GM12878 (cell line): ENCODE measurements at regions not wholly inside any gene's neighbourhood (a gene's known extent, or its start where the extent isn't known, plus 50 kb on each side); places are given as distances from the start of the nearest gene placed in this dataset.

ENCODE experiments used
- ATAC-seq: fragments of 200-7000 bp; cut with Tn5 transposase; 3 replicates; pipeline ENCODE4 v1.9.1; 2020; ENCODE audit warnings: mild to moderate bottlenecking, moderate library complexity
- BruUV-seq: library from RNA; stranded (reverse); fragments of 400-500 nt; replicated peaks from 2 replicates; lab custom pipeline; 2021; lab: Mats Ljungman, UMichigan
- CTCF ChIA-PET: fragments of 300-600 bp; sonication (Branson Sonifier 250); formaldehyde crosslinking; extraction: SDS; loops from one replicate; lab custom pipeline; 2021; ENCODE audit warnings: inconsistent platforms; lab: Yijun Ruan, JAX
- POLR2A ChIA-PET: fragments of 350-600 bp; formaldehyde crosslinking; extraction: SDS; loops from one replicate; lab custom pipeline; 2021; ENCODE audit warnings: inconsistent platforms; lab: Charles Lee
- RAD21 ChIA-PET: fragments of 300-600 bp; sonication (Branson Sonifier 250); formaldehyde crosslinking; loops from one replicate; lab custom pipeline; 2023; ENCODE audit warnings: antibody characterized with exemption; ENCODE audit not compliant: unreplicated experiment; lab: Charles Lee
- SMC1A ChIA-PET: fragments of 300-600 bp; sonication (Branson Sonifier 250); formaldehyde crosslinking; loops from one replicate; lab custom pipeline; 2023; ENCODE audit not compliant: unreplicated experiment, uncharacterized antibody; lab: Charles Lee
- DNase-seq: peaks from one replicate; pipeline ENCODE4 v3.0.0-alpha.2; 2011; ENCODE audit warnings: low read depth, low spot score
- FAIRE-seq: peaks from 3 replicates; lab custom pipeline; 2011; peaks lifted over from hg19 to GRCh38; lab: Jason Lieb, UNC
- H2AFZ ChIP-seq: 2 replicates; pipeline ENCODE4 v1.6.0; 2011; ENCODE audit warnings: low read depth, low read length, control low read depth; ENCODE audit not compliant: control insufficient read depth
- H3K27ac ChIP-seq: 2 replicates; pipeline ENCODE4 v1.5.1; 2011; ENCODE audit warnings: control low read depth; ENCODE audit not compliant: control insufficient read depth, insufficient read depth
- H3K27me3 ChIP-seq, 2 experiments: replicated peaks in 1 of 2; 2 replicates each; pipeline versions ENCODE4 v1.6.0 to v1.6.1; 2011; ENCODE audit warnings: low read length in 1 of 2; ENCODE audit not compliant: control insufficient read depth in 2 of 2, insufficient read depth in 2 of 2
- H3K36me3 ChIP-seq, 2 experiments: 2 replicates each; pipeline ENCODE4 v1.5.1; 2011; ENCODE audit warnings: low read length in 1 of 2; ENCODE audit not compliant: control insufficient read depth in 2 of 2, insufficient read depth in 2 of 2
- H3K4me1 ChIP-seq: 2 replicates; pipeline ENCODE4 v1.6.1; 2011; ENCODE audit warnings: mild to moderate bottlenecking, low read length, moderate library complexity, mixed read lengths; ENCODE audit not compliant: control insufficient read depth, insufficient read depth
- H3K4me2 ChIP-seq: 2 replicates; pipeline ENCODE4 v1.6.0; 2011; ENCODE audit warnings: control low read depth; ENCODE audit not compliant: control insufficient read depth, insufficient read depth
- H3K4me3 ChIP-seq: fragments of 200-600 bp; sonication (generic); 2 replicates; pipeline ENCODE4 v1.5.1; 2016
- H3K79me2 ChIP-seq: 2 replicates; pipeline ENCODE4 v1.6.0; 2011; ENCODE audit warnings: low read length; ENCODE audit not compliant: control insufficient read depth, insufficient read depth
- H3K9ac ChIP-seq: 2 replicates; pipeline ENCODE4 v1.8.0; 2011; ENCODE audit warnings: low read length, control low read depth, mixed read lengths; ENCODE audit not compliant: control insufficient read depth, insufficient read depth
- H3K9me3 ChIP-seq: replicated peaks from 3 replicates; pipeline ENCODE4 v1.5.1; 2011; ENCODE audit warnings: mild to moderate bottlenecking, low read length; ENCODE audit not compliant: control insufficient read depth, insufficient read depth
- H4K20me1 ChIP-seq: 2 replicates; pipeline ENCODE4 v1.6.0; 2011; ENCODE audit not compliant: control insufficient read depth, insufficient read depth
- BCL3 ChIP-seq: IDR thresholded peaks from 2 replicates; pipeline ENCODE4 v1.6.1; 2011; ENCODE audit warnings: borderline replicate concordance, low read depth, mild to moderate bottlenecking, moderate library complexity, low read length; ENCODE audit not compliant: insufficient read depth, poor library complexity, severe bottlenecking
- DPF2 ChIP-seq: fragments of 450-650 bp; IDR thresholded peaks from 2 replicates; pipeline ENCODE4 v1.6.1; 2017; ENCODE audit warnings: mild to moderate bottlenecking
- ELK1 ChIP-seq: IDR thresholded peaks from 2 replicates; pipeline ENCODE4 v1.6.1; 2012; ENCODE audit warnings: low read depth, low read length, improper control_type of control experiment
- ETV6 ChIP-seq, 2 experiments: fragments of 450-650 bp in 1 of 2; IDR thresholded peaks in 1 of 2; conservative IDR thresholded peaks in 1 of 2; 2 replicates each; pipeline ENCODE4 v1.6.1; 2014; ENCODE audit warnings: antibody characterized with exemption in 1 of 2, borderline replicate concordance in 1 of 2, low read depth in 1 of 2, mild to moderate bottlenecking in 1 of 2, moderate library complexity in 1 of 2
- FOXM1 ChIP-seq: IDR thresholded peaks from 2 replicates; pipeline ENCODE4 v1.6.1; 2012; ENCODE audit warnings: low read depth, mild to moderate bottlenecking, inconsistent platforms, low read length, moderate library complexity
- KLF5 ChIP-seq: fragments of 450-650 bp; IDR thresholded peaks from 2 replicates; pipeline ENCODE4 v1.6.1; 2014; ENCODE audit warnings: mild to moderate bottlenecking; ENCODE audit not compliant: partially characterized antibody
- NBN ChIP-seq: fragments of 450-650 bp; IDR thresholded peaks from 2 replicates; pipeline ENCODE4 v1.6.1; 2016
- NFYB ChIP-seq: IDR thresholded peaks from 2 replicates; pipeline ENCODE4 v1.6.1; 2011; ENCODE audit warnings: low read depth, mild to moderate bottlenecking, low read length, improper control_type of control experiment, moderate library complexity; ENCODE audit not compliant: insufficient read depth
- PAX5 ChIP-seq: IDR thresholded peaks from 2 replicates; pipeline ENCODE4 v1.6.1; 2011; ENCODE audit warnings: low read depth, low read length, borderline replicate concordance
- RELB ChIP-seq: fragments of 450-650 bp; IDR thresholded peaks from 2 replicates; pipeline ENCODE4 v1.6.1; 2017; ENCODE audit warnings: low read depth, mild to moderate bottlenecking, moderate library complexity
- SKIL ChIP-seq: fragments of 450-650 bp; IDR thresholded peaks from 2 replicates; pipeline ENCODE4 v1.6.1; 2017; ENCODE audit warnings: mild to moderate bottlenecking, low read depth, inconsistent platforms; ENCODE audit not compliant: poor library complexity, severe bottlenecking
- STAT1 ChIP-seq: fragments of 450-650 bp; conservative IDR thresholded peaks from 2 replicates; pipeline ENCODE4 v1.6.1; 2014; ENCODE audit warnings: antibody characterized with exemption, mild to moderate bottlenecking
- TBL1XR1 ChIP-seq: IDR thresholded peaks from 2 replicates; pipeline ENCODE4 v1.6.1; 2012; ENCODE audit warnings: low read depth, low read length, improper control_type of control experiment
- ZNF24 ChIP-seq: fragments of 450-650 bp; IDR thresholded peaks from 2 replicates; pipeline ENCODE4 v1.6.1; 2017; ENCODE audit warnings: antibody characterized with exemption, mild to moderate bottlenecking
- ZNF622 ChIP-seq: fragments of 450-650 bp; IDR thresholded peaks from 2 replicates; pipeline ENCODE4 v1.6.1; 2017; ENCODE audit warnings: mild to moderate bottlenecking, inconsistent platforms
- WGBS: methylation state at CpG from one replicate; pipeline ENCODE4 v1.1.6; 2016; ENCODE audit warnings: low lambda C conversion rate; ENCODE audit not compliant: insufficient replicate concordance, insufficient coverage; ENCODE audit errors: missing lambda C conversion rate; 5-methylcytosine and 5-hydroxymethylcytosine counted together
- in situ Hi-C: fragments of 300-500 bp; cut with MboI; formaldehyde crosslinking; loops from 9 replicates; pipeline ENCODE4 v1.14.3; 2018; ENCODE audit warnings: mixed read lengths
- intact Hi-C: fragments of 100-400 bp; cut with micrococcal nuclease; formaldehyde crosslinking; loops from one replicate; pipeline ENCODE4 v1.14.2; 2022; ENCODE audit not compliant: unreplicated experiment

- TF ChIP-seq RELB: no peak
Measured at GRCh38 chr6:168871642-168872315, 381.9 kb downstream of the THBS2 start (continued).

- no peak for ATAC-seq
- no peaks in the 10 kb centered on the region for H3K36me3 ChIP-seq
- H3K4me3 ChIP-seq: no peak overlapping the region
- RAD21 ChIA-PET: no interaction called here
- H3K4me1 ChIP-seq: no peaks in the 10 kb centered on the region
- in situ Hi-C loops (no loop called here), intact Hi-C loops (no loop called here)
- H3K9ac ChIP-seq: no peak overlapping the region
- H2AFZ ChIP-seq: no peak overlapping the region
- DNase-seq: no peak
- WGBS: 40% methylated on average over 13 of the region's 13 CpGs
- FAIRE-seq: no peak
- CTCF ChIA-PET: no interaction called here
- BruUV-seq: no TSS peak
- no peaks in the 10 kb centered on the region for H3K27me3 ChIP-seq
- H3K9me3 ChIP-seq: no peaks in the 10 kb centered on the region
- no peak overlapping the region for H3K4me2 ChIP-seq
- TF ChIP-seq NFYB: no peak
- TF ChIP-seq BCL3: no peak
- TF ChIP-seq DPF2: no peak
- no peak for TF ChIP-seq ZNF24
- no peak for TF ChIP-seq SKIL
- TF ChIP-seq STAT1: no peak
- no peak for TF ChIP-seq ZNF622
- no peak for TF ChIP-seq ELK1
- TF ChIP-seq TBL1XR1: no peak
- TF ChIP-seq KLF5: no peak
- TF ChIP-seq FOXM1: no peak
- TF ChIP-seq PAX5: no peak
- TF ChIP-seq NBN: no peak
- TF ChIP-seq ETV6 (conservative IDR thresholded peaks at IDR 0.05 in 1 of 2, IDR thresholded peaks at IDR 0.05 in 1 of 2; ENCODE audit: borderline replicate concordance in 1 of 2, low read depth in 1 of 2): no peak
- SMC1A ChIA-PET: no interaction called here
- POLR2A ChIA-PET: no interaction called here
- H3K79me2 ChIP-seq: no peaks in the 10 kb centered on the region
- no peak overlapping the region for H3K27ac ChIP-seq
- no peaks in the 10 kb centered on the region for H4K20me1 ChIP-seq
Measured at GRCh38 chr6:168870982-168871381, 382.7 kb downstream of the THBS2 start.
